ENCODE measurements at regions not wholly inside any gene's neighbourhood (a gene's known extent, or its start where the extent isn't known, plus 50 kb on each side); places are given as distances from the start of the nearest gene placed in this dataset.

DNA sequence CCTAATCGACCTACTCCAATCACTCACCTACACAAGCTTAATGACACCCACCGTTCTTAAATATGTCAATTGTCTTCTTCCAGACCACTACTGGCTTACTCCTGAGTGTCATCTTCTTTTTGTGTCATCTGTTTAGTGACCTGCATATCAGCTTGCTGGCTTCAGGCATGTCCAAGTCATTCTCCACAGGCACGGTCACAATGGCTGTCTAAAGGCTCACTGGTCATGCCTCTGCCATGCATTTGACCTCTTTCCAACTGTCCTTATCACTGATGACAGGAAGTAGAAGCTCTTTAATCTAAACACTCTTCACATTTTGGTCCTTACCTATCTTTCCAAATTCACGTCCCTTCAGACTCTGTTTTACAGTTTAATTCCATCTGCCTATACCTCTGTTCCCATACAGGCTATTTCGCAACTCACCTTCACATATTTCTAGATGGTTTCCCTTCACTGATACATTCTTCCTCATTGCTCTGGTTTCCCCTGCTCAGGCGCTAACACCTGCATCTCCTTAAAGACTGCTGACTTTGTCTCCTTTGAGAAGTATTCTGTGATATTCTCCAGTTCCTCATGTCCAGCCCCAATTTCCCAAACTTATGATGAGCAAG is 217.5 kb downstream of the TRIB2 start:
- no peak for DNase-seq

DNA sequence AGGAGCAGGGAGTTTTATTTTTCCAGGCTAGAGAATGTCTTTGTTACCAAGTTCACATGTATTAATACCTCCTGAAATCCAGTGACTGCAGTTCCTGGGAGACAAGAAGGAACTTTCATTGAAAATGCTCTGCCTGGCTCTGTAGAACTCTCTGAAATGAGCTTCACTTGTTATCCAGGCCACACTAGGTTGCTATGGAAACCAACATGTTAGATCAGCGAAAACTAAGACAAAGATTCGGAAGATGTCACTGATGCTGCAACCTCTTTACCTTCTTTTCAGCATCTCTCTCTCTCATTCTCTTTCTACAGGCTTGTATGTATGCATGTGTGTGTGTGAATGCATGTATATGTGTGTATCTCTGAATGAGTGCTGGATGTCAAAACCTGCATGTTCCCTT is 218.5 kb downstream of the TRIB2 start:
- no peak for DNase-seq

DNA sequence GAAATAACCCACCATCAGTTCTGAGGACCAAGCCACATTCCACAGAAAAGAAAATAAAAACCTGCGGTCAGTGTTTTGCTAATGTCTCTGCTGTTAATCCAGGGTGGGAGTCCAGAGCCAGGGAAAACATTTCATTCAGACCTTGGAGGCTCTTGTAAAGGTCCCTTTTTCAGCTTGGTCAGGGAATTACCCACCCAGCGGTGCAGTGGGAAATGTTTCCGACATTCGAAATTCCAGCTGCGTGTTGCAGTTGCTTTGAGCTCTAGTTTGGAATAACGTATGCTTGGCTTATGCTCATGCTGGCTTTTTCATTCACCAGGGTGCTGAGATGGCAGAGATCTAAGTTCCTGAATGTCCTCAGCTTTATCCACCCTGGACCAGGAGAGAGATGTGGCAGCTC is 219.1 kb downstream of the TRIB2 start:
- no peak for DNase-seq

DNA sequence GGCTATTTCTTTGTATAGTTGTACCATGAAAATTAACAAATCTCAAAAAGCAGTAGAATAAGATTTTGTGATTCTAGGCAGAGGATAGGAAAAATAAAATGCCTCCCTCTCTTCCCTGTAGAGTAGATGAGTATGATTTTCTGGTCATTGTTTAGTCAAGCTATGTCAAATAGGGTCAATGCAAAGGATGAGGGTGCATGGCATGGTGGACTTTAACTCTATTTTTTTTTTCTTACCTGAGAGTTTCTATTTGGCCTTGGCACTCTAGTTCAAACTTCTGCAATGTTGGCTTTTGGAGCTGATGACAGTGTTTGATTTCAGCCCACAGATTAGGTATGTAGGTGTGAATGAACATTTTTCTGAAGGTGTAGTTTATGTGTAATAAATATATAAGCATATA is 224.5 kb downstream of the TRIB2 start:
- no peak for DNase-seq

DNA sequence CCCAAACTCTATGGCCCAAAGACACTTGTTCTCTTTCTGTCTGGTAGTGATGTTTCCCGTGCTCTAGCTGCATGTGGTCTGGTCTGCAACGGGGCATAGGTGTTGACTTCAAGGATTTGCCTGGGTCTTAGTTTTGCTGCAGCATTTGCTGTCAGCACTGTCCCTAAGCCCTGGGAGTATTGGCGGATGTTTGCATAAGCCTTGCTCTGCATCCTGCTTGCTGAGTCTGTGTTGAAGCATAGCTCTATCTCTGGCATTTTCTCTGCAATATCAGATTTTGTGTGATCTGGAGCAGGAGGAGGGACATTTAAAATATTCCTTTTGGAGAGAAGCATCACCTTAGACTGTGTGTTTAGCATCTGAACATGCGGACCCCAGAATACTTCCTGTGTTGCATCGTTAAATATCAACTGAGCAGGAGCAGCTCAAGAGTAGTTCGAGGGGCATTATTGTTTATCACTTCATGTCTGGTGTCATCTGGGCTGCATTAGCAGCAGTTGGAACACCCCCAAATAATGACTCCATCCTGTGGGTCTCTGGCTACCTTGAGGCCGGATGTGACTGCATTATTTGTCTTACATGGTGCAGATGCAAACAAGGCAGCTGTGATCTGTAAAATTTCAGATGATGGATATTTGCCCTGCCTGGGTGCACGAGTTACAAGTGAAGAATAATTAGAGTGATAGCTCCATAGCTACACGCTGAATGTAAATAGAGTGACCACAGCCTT is 231.7 kb downstream of the TRIB2 start:
- DNase-seq = no peak

DNA sequence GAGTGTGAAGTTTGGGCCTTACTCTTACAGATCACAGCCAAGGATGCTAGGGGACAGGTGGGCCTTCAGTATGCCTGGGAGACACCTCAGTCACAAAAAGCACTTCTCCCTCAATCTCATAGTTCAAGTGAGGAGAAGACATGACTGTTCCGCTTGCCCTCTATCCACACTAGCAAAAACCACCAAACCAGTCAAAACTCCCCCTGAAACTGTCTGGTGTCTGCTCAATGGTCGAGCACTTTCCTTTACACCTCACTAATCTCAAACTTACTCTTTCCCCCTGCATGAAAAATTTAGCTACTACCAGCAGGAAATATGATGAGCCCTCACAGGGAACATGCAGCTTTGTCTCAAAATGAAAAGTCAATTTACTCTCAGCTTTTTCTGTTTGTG is 232.2 kb downstream of the TRIB2 start:
- no peak for DNase-seq

DNA sequence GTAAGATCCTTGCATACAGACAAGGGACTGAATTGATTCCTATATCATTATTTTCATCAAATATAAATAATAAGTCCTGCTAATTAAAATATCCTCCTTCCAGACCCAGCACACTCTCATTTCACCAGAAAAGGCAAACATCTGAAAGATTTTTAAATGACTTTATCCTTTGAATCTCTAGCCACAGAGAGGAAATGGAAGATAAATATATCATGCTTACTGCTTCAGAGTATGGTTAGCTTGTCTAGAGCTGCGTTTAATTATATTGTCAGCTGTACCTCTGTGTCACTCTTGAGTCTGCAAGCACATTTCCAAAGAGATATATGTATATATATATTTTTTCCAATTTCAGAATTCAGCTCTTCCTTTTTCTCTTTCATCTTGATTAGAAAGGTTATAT is 232.7 kb downstream of the TRIB2 start:
- no peak for DNase-seq

DNA sequence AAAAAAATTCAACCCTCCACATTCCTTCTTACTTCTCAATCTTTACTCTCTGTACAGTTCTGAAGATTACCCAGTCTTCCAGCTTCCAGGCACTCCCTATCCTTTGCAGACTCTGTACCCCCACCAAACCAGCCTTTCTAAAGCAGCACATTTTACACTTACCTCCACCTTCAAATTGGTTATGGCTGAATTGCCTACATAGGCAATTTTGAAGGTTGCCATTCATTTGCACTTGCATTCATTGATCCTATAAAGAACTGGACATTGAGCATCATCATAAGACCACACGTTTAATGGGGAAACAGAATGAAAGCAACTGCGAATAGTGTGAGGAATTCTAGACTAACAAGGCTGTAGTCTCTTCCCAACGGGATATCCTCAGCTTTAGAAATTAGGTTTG is 233.4 kb downstream of the TRIB2 start:
- DNase-seq = no peak

DNA sequence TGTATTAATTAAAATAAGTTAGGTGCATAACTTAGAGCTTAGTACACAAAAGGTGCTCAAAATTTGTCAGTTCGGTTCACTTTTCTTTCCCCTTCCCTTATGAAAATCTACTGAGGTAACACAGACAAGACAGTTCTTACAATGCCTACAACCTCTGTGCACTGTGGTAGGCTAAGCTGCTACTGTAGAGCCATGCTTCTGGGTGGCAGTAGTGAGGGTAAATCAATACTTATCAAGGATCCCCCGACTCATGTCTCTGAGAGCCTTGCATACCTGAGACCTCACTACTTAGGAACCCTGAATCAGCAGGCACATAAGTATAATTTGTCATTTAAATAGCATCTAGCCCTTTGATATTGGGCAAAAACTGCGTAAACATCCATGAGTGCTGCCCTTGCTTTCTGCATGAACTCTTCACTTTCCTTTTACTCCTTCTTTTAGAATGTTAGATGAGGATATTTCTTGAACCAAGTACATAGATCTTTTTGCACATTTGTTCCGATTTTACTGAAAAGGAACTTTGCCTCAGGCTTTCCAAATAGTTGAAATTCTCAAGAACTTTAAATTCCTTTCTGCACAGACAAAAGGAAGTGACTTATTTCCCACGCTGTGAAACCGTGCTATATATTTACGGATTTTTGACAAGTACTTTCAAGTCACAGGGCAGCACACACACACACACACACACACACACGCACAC is 234.4 kb downstream of the TRIB2 start:
- DNase-seq = no peak

DNA sequence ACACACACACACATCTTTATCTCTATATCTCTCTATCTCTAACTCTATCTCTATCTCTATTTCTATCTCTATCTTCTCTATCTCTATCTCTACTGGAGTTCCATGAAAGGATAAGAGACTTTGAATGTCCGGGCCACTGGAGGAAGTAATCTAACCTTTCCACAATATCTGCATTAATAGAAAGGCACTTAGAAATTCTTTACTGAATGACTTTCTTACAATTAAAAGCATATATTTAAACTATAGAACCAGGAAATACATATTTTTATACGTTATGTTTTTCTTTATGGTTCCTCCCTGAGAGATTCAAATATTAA is 234.9 kb downstream of the TRIB2 start:
- no peak for DNase-seq

DNA sequence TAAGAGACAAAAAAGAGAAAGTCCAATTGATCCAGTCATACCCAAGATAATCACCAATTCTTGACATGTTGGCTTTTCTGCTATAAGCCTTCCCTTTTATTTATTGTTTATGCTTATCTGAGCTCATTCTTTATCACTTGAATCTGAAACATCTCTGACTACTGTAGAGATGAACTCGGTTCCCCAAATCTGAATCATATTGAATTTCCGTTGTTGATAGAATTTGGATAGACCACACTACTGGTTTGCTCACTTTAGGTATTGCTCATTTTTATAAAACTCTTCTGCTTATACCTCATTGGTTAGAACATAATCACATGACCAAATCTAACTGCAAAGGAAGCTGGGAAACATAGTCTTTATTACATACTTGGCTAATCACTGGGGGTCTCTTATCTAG is 236.9 kb downstream of the TRIB2 start:
- DNase-seq = no peak

DNA sequence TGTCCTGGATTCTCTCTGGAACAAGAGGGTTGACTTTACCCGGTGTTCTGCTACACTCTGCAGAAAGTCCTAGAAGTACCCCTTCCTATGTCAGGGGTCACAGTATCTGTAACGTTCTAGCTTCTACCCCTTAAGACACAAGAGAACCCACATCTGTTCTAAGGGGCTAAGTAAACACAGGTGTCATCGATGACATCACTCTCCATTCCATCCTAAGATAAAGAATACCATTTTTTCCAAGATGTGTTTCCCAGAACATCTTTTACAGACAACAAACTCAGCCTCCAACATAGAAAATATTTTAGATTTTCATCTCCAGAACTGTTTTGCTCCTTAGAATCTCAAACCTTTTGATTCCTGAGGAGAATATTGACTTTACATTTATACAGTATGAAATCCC is 239.1 kb downstream of the TRIB2 start:
- no peak for DNase-seq

DNA sequence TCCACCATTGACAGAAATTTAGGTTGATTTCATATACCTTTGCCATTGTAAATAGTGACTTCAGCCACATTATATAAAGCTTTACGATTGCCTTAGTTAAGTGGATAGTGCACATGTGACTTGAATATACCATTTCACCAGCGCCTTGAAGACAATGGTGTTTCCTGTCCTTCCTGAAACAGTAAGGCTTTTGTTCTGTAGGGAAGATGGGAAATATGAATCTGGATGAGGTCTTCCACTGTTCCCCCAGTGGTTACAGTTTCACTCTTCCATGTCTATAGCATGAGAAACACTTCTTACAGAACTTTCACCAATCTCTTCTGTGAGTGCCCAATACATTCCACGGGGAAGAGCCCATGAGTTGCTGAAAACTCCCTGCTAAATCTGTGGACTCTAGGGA is 240.5 kb downstream of the TRIB2 start:
- DNase-seq = no peak

DNA sequence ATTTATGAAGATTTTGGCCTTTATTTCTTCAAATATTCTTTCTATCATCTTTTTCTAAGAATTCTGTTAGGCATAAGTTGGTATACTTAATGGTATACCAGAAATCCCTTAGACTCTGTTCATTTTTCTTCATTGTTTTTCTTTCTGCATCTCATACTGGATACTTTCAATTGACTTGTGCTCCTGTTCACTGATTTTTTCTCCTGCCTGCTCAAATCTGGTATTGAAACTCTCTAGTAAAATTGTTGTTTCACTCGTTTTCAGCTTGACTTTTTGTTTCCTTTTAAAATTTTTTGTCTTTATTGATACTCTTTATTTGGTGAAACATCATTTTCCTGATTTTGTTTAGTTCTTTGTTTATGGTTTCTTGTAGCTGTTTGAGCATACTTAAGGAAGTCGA is 243.2 kb downstream of the TRIB2 start:
- no peak for DNase-seq

DNA sequence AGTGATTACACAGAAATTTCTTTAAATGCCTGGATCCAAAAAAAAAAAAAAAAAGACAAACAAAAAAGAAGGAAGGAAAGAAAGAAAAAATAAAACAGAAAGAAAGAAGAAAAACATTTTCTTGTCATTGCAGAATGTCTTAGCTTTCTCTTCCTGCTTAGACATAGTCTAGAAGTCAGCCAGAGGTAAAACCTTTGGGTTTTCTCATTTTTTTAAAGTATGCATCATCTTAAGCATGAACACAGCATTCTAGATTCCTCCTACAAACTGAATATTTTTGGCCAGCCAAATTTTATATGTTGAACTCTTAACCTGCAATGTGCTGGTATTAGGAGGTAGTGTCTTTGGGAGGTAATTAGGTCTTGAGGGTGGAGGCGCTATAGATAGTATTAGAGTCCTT is 243.9 kb downstream of the TRIB2 start:
- no peak for DNase-seq

DNA sequence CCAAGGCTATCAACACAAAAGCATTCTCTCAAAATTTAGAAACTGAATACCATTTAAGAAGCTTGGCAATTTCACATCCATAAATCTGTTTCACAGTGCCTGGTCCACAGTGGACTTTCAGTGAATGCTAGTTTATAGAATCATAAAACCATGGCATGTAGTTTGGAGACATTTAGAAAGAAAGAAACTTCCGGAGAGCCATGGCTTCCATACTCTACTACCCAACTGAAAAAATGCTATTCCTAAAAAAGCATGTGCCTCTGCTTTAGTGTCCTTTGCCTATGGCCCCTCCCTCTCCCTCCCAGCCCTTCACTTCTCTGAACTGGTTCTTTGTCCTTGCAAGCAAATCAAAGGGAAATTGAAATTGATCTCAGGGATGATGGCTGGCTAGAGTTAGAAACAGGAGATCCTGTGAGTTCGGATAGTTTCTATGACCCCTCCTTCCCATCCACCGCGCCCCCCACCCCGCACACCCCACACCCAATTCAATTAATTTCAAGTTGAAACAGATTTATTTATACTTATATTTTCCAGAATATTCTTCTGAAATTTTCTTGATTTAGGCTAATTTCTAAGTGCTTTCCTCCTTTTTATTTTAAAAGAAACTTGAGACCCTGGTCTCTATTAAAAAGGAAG is 248.3 kb downstream of the TRIB2 start:
- DNase-seq = no peak

DNA sequence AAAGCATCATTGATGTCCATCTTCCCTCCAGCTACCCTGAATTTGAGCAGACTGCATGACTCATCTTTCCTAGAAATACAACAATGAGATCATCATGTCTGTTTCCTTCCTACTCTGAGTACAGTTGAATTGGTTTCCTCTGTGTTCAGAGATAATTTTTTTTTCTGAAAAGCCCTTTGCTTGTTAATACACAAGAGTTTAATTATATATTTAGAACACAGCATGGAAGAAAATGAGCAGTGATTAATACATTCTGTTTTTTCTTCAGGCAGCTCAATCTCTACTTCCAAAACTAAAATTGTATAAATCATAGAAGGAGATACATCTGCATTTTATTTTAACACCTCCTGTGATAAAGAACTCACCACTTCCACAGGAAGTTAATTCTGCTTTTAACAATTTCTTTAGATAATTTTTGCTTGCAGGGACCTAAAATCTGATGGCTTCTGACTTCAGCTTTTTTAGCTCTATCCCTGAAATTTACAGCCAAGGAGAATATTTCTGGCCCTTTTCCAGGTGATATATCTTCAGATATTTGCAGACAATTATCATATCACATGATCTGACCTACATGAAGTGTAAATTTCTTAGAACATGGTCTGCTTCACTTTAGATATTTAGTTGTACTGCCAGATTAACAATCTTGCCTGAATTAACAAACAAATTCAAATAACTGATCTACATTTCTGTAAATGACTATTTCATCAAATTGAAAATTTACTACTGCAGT is 249.0 kb downstream of the TRIB2 start:
- DNase-seq = no peak

DNA sequence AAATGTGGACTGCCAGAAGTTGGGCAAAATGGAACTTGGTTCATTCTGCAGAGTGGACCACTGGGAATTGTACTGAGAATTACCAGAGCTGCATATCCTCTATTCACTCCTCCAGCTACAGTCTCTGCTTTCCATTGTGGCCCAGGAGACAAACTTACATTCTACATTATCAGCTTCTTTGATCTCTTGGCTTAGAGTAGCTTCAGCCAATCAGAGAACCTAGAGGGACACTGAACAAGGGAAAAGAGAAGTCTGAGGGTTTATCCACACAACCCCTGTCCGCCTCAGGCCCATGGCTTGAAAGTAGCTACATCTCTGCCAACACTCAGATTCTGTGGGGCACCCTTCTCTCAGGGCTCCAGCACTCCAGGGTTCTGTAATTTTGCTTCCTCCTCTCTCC is 251.1 kb downstream of the TRIB2 start:
- DNase-seq = no peak

DNA sequence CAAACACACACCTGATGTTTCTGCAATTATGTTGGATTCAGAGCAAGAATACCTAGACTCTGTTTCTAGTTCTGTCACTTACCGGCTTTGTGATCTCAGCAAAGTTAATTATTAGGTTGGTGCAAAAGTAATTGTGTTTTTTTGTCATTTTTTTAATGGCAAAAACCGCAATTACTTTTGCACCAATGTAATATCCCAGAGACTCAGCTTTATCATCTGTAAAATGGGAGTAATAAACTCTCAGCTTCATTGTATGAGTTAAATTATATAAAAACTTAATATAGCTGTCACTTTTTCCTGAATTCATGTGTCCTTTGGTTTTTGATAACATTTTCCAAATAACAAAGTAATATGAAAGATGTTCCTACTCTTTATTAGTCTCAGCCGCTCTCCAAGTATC is 251.7 kb downstream of the TRIB2 start:
- DNase-seq = no peak

DNA sequence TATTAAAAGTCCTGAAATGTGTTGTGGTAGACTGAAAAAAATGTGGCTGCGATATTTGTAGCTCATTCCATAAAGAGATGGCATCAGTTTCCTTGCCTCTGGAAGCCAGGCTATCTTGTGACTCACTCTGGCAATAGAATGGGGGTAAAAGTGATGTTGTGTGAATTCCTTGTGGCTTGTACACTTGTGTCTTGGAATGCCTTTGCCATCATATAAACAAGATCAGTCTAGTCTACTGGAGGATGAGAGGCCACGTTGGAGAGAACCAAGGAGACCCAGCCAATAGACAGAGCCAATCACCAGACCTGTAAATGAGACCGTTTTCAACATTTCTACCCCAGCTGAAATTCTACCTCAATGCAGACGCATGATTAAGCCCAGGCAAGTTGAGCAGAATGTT is 254.1 kb downstream of the TRIB2 start:
- no peak for DNase-seq

DNA sequence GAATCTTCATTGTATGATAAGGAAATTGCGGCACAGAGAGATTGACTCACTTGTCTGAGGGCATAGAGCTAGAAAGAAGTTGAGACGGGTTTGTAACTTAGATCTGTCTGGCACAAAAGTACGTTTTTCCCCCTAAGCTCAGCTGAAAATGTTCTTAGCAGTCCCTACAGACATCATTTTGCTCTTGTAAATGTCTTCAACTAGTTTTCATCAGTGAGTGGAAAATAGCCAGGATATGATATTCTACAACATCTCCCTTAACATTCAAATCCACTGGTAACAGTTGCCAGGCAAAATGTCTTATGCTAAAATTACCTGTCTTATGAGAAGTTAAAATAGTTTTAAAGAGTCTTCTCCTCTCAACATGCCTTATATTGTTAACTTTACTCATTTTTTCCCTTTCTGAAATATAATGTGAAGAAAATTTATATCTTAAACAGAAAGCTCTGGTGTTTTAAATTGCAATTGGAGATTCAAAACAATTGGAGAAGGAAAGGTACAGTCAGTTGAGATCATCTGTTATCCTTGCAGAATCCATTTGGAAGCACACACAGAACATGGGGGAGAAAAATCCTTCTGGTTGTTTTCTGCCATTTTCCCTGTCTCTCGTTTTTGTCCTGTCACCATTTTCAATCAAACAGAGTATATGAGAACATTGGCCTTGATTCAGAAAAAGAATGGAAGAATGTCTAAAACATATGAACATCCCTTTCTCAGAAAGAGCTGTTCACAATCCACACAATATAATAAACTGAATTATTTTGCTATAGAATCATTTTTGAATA is 255.0 kb downstream of the TRIB2 start:
- DNase-seq = no peak

DNA sequence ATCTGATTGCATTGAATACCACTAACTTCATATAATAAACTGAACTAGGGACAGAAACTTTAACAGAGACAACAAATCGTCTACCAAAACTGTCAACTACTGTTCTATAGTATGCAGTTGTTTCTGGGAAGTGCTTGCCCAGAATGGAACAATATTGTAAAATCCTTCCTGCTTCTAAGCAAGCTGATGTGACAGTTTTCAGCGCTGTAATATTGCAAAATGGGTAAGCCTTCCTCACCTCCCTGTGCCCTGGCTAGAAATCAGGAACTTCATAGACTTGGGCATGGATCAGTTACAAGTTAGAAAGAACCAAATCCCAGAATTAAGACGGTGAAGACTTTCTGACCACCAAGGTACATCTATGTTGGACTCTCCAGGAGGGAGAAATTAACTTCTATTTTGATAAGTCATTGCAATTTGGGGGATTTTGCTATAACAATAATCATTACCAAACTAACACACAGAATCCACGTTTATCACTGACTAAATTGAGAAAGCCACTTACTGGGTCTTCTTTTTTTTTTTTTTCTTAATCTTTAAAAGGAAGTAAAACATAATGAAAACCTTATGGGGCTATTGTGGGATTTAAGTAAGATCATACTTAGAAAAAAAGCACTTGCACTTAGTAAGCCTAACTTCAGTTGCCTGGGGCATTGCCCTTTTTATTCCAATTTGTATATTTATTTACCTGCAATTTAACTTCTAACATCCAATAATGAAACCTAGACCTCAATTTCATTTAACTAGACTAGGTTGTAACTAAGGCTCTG is 261.5 kb downstream of the TRIB2 start:
- DNase-seq = no peak
